ENCODE measurements at regions not wholly inside any gene's neighbourhood (a gene's known extent, or its start where the extent isn't known, plus 50 kb on each side); places are given as distances from the start of the nearest gene placed in this dataset.

GRCh38 chr10:109025172-109025571 is 898.1 kb downstream of the XPNPEP1 start:
- Histone ChIP-seq H2AFZ (no peak overlapping the region), H4K20me1 (ENCODE audit: insufficient read depth) (no peaks in the 10 kb centered on the region), H3K36me3 (ENCODE audit: low read depth) (no peaks in the 10 kb centered on the region), H3K9ac (no peak overlapping the region), H3K27ac (no peak overlapping the region), H3K9me2 (ENCODE audit: insufficient read depth) (no peaks in the 10 kb centered on the region), H3K4me3 (no peak overlapping the region), H3K4me1 (ENCODE audit: insufficient read depth) (no peaks in the 10 kb centered on the region), H3K9me3 (ENCODE audit: low read depth) (no peaks in the 10 kb centered on the region), H3F3A (ENCODE audit: insufficient read depth) (no peaks in the 10 kb centered on the region), H3K4me2 (ENCODE audit: unreplicated experiment) (no peak overlapping the region), H3K27me3 (replicated peaks; ENCODE audit: insufficient read depth) (no peaks in the 10 kb centered on the region), H3K79me2 (ENCODE audit: insufficient read depth) (no peaks in the 10 kb centered on the region)
- no peak for TF ChIP-seq EZH2phosphoT487 (IDR thresholded peaks at IDR 0.05; ENCODE audit: insufficient read depth, low read depth)
- no peak for TF ChIP-seq EZH2 (IDR thresholded peaks at IDR 0.05; ENCODE audit: insufficient read depth, poor library complexity, severe bottlenecking)
- in situ Hi-C loops (cut with MboI) = no loop called here
- DNase-seq = no peak

GRCh38 chr10:109022417-109023049 is 900.8 kb downstream of the XPNPEP1 start:
- Histone ChIP-seq H3K79me2 (ENCODE audit: insufficient read depth) (no peaks in the 10 kb centered on the region), H3K4me1 (ENCODE audit: insufficient read depth) (peaks cover 10% of the 10 kb centered on the region; the same call in 1 of the 2 replicates), H3K36me3 (ENCODE audit: low read depth) (no peaks in the 10 kb centered on the region), H3K4me3 (no peak overlapping the region), H3K9me2 (ENCODE audit: insufficient read depth) (no peaks in the 10 kb centered on the region), H3K9ac (no peak overlapping the region), H3K27ac (no peak overlapping the region), H3K27me3 (replicated peaks; ENCODE audit: insufficient read depth) (no peaks in the 10 kb centered on the region), H2AFZ (peak overlapping the region; percentile 2; the same call in 1 of the 2 replicates), H3F3A (ENCODE audit: insufficient read depth) (0 out of 2 replicates have a peak, but pooled peaks cover 4% of the 10 kb centered on the region), H3K9me3 (ENCODE audit: low read depth) (no peaks in the 10 kb centered on the region), H3K4me2 (ENCODE audit: unreplicated experiment) (no peak overlapping the region), H4K20me1 (ENCODE audit: insufficient read depth) (no peaks in the 10 kb centered on the region)
- no peak for DNase-seq
- in situ Hi-C loops (cut with MboI) = no loop called here
- WGBS, 2 experiments (ENCODE audit: low coverage in 1 of 2, low lambda C conversion rate in 2 of 2, missing lambda C conversion rate in 2 of 2) = 83 to 94% methylated on average over 1 of the region's 1 CpG
- TF ChIP-seq EZH2 (IDR thresholded peaks at IDR 0.05; ENCODE audit: insufficient read depth, poor library complexity, severe bottlenecking) (no peak), EZH2phosphoT487 (IDR thresholded peaks at IDR 0.05; ENCODE audit: insufficient read depth, low read depth) (no peak)

- no peak overlapping the region for H3K27ac ChIP-seq
- TF ChIP-seq EZH2phosphoT487 (IDR thresholded peaks at IDR 0.05; ENCODE audit: insufficient read depth, low read depth) (no peak), EZH2 (IDR thresholded peaks at IDR 0.05; ENCODE audit: insufficient read depth, poor library complexity, severe bottlenecking) (no peak)
- H3K36me3 ChIP-seq (ENCODE audit: low read depth) = no peaks in the 10 kb centered on the region
- no peaks in the 10 kb centered on the region for H3K27me3 ChIP-seq (replicated peaks; ENCODE audit: insufficient read depth)
- H3K9me2 ChIP-seq (ENCODE audit: insufficient read depth) = no peaks in the 10 kb centered on the region
- 2 to 4% methylated on average over 6 of the region's 6 CpGs for WGBS, 2 experiments (ENCODE audit: low coverage in 1 of 2, low lambda C conversion rate in 2 of 2, missing lambda C conversion rate in 2 of 2)
- H3K9me3 ChIP-seq (ENCODE audit: low read depth) = no peaks in the 10 kb centered on the region
- DNase-seq = peak; percentile 65
- no peak overlapping the region for H2AFZ ChIP-seq
- H3K4me1 ChIP-seq (ENCODE audit: insufficient read depth) = peaks cover 17% of the 10 kb centered on the region
- H3K9ac ChIP-seq = no peak overlapping the region
- H3K79me2 ChIP-seq (ENCODE audit: insufficient read depth) = no peaks in the 10 kb centered on the region
- H3K4me2 ChIP-seq (ENCODE audit: unreplicated experiment) = no peak overlapping the region
- in situ Hi-C loops (cut with MboI) = no loop called here
- no peaks in the 10 kb centered on the region for H4K20me1 ChIP-seq (ENCODE audit: insufficient read depth)
- H3K4me3 ChIP-seq = no peak overlapping the region
- 0 out of 2 replicates have a peak, but pooled peaks cover 4% of the 10 kb centered on the region for H3F3A ChIP-seq (ENCODE audit: insufficient read depth)
Measured at GRCh38 chr10:109019001-109019424, 904.3 kb downstream of the XPNPEP1 start.

- no peak for TF ChIP-seq EZH2 (IDR thresholded peaks at IDR 0.05; ENCODE audit: insufficient read depth, poor library complexity, severe bottlenecking)
- TF ChIP-seq EZH2phosphoT487 (IDR thresholded peaks at IDR 0.05; ENCODE audit: insufficient read depth, low read depth) = no peak
- Histone ChIP-seq H3K27ac (no peak overlapping the region), H2AFZ (no peak overlapping the region), H4K20me1 (ENCODE audit: insufficient read depth) (no peaks in the 10 kb centered on the region), H3K79me2 (ENCODE audit: insufficient read depth) (no peaks in the 10 kb centered on the region), H3K4me2 (ENCODE audit: unreplicated experiment) (no peak overlapping the region), H3K9me3 (ENCODE audit: low read depth) (no peaks in the 10 kb centered on the region), H3K4me3 (no peak overlapping the region), H3K36me3 (ENCODE audit: low read depth) (no peaks in the 10 kb centered on the region), H3K27me3 (replicated peaks; ENCODE audit: insufficient read depth) (no peaks in the 10 kb centered on the region), H3K9me2 (ENCODE audit: insufficient read depth) (no peaks in the 10 kb centered on the region), H3K9ac (no peak overlapping the region), H3K4me1 (ENCODE audit: insufficient read depth) (no peaks in the 10 kb centered on the region), H3F3A (ENCODE audit: insufficient read depth) (no peaks in the 10 kb centered on the region)
- WGBS, 2 experiments (ENCODE audit: low coverage in 1 of 2, low lambda C conversion rate in 2 of 2, missing lambda C conversion rate in 2 of 2) = 64 to 83% methylated on average over 1 of the region's 1 CpG
- in situ Hi-C loops (cut with MboI) = no loop called here
- DNase-seq = no peak
Measured at GRCh38 chr10:109007514-109007913, 915.8 kb downstream of the XPNPEP1 start.

Measured in GM23248 (cell line).